ENCODE measurements at regions not wholly inside any gene's neighbourhood (a gene's known extent, or its start where the extent isn't known, plus 50 kb on each side); places are given as distances from the start of the nearest gene placed in this dataset.
"Not testable (repeated sequence)": the region's sequence is repeated elsewhere in the genome, so short reads cannot be mapped to it uniquely, and the experiment has no call there.

GRCh38 chr18:66223317-66223716 is 380.6 kb downstream of the CDH19 start:
- TF ChIP-seq CTCF (conservative IDR thresholded peaks at IDR 0.05); EZH2 (IDR thresholded peaks at IDR 0.05; ENCODE audit: low read depth): not testable (repeated sequence)

Data from PC-9 (cell line).